ENCODE measurements at regions not wholly inside any gene's neighbourhood (a gene's known extent, or its start where the extent isn't known, plus 50 kb on each side); places are given as distances from the start of the nearest gene placed in this dataset.
A peak's percentile ranks its signal among the peaks of the same experiment; 100 is the strongest.

GRCh38 chr4:18252052-18252451 lies 230.5 kb upstream of the LCORL start:
- Histone ChIP-seq H3K4me3 (no peak overlapping the region), H3K27ac (no peak overlapping the region), H3K4me1 (no peaks in the 10 kb centered on the region), H3K9me3 (replicated peaks) (no peaks in the 10 kb centered on the region), H3K27me3 (no peaks in the 10 kb centered on the region), H3K36me3 (no peaks in the 10 kb centered on the region)
- no peak for DNase-seq

DNA sequence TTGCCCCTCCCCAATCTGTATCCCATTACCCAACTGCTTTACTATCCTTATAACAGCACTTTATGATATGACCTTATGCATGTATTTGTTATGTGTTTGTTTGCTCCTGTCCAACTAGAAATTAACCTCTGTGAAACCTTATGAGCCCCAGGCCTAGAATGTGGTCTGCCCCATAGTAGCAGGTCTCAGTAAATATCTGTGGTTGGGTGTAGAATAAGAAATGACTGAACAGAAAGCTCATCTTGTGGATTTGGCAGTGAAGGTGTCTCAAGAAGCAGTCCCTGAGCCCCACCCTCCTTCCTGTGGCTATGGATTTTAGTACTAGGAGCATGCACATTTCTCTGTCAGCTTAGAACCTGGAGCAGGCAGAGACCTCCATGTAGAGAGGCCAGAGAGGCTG lies 229.0 kb upstream of the LCORL start:
- Histone ChIP-seq H3K4me3 (no peak overlapping the region), H3K9me3 (replicated peaks) (no peaks in the 10 kb centered on the region)

DNA sequence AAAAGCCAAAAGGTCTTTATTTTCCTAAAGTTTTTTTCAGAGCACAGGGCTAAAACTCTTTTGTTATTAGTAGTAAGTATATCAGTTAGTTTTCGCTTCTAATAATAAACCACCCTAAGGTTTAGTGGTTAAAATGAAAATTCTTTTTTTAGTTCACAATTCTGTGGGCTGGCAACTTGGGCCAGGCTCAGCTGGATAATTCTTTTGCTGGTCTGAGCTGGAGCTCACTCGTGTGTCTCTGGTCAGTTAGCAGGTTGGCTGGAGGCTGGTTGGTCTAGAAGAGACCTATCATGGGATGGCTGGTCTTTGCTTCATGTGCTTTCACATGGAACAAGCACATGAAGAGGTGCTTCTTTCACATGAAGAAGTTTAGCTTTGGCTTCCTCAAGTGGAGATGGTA lies 227.1 kb upstream of the LCORL start:
- no peaks in the 10 kb centered on the region for H3K4me1 ChIP-seq
- H3K27me3 ChIP-seq: no peaks in the 10 kb centered on the region

More for the DNA sequence above, 229.0 kb upstream of the LCORL start:
- Histone ChIP-seq H3K27me3 (no peaks in the 10 kb centered on the region), H3K36me3 (no peaks in the 10 kb centered on the region), H3K4me1 (no peaks in the 10 kb centered on the region), H3K27ac (no peak overlapping the region)
- no peak for DNase-seq

GRCh38 chr4:18247189-18247588 lies 225.6 kb upstream of the LCORL start:
- Histone ChIP-seq H3K9me3 (replicated peaks) (no peaks in the 10 kb centered on the region), H3K27me3 (no peaks in the 10 kb centered on the region), H3K27ac (no peak overlapping the region), H3K4me1 (no peaks in the 10 kb centered on the region), H3K4me3 (no peak overlapping the region), H3K36me3 (no peaks in the 10 kb centered on the region)
- DNase-seq: no peak

More for the DNA sequence above, 227.1 kb upstream of the LCORL start:
- no peak overlapping the region for H3K4me3 ChIP-seq
- H3K9me3 ChIP-seq (replicated peaks): no peaks in the 10 kb centered on the region
- H3K27ac ChIP-seq: no peak overlapping the region
- DNase-seq: no peak
- no peaks in the 10 kb centered on the region for H3K36me3 ChIP-seq

GRCh38 chr4:18242919-18243693 lies 221.6 kb upstream of the LCORL start:
- no peaks in the 10 kb centered on the region for H3K36me3 ChIP-seq
- H3K9me3 ChIP-seq (replicated peaks): no peaks in the 10 kb centered on the region; the same call in 1 of the 2 replicates
- no peaks in the 10 kb centered on the region for H3K27me3 ChIP-seq
- no peaks in the 10 kb centered on the region for H3K4me1 ChIP-seq
- H3K27ac ChIP-seq: no peak overlapping the region
- H3K4me3 ChIP-seq: no peak overlapping the region
- no peak for DNase-seq

DNA sequence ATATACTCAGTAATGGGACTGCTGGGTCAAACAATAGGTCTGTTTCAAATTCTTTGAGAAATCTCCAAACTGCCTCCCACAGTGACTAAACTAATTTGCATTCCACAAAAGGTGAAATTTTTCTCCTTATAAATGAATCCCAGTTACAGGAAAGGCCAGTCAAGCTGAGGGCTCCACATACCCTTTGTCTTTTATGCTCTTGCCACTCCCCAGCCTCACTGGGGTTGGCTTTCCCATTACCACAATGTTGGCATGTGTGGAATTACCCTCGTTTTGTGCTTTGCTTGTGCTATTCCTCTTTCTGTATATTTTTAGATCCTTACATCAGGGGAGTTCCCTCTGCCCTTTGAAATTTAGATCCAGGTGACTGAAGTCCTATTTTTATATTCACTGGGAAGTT lies 220.2 kb upstream of the LCORL start:
- H3K36me3 ChIP-seq: no peaks in the 10 kb centered on the region
- no peak for DNase-seq
- no peaks in the 10 kb centered on the region; the same call in 1 of the 2 replicates for H3K9me3 ChIP-seq (replicated peaks)
- no peaks in the 10 kb centered on the region for H3K27me3 ChIP-seq
- H3K4me1 ChIP-seq: no peaks in the 10 kb centered on the region
- H3K4me3 ChIP-seq: no peak overlapping the region
- no peak overlapping the region for H3K27ac ChIP-seq

DNA sequence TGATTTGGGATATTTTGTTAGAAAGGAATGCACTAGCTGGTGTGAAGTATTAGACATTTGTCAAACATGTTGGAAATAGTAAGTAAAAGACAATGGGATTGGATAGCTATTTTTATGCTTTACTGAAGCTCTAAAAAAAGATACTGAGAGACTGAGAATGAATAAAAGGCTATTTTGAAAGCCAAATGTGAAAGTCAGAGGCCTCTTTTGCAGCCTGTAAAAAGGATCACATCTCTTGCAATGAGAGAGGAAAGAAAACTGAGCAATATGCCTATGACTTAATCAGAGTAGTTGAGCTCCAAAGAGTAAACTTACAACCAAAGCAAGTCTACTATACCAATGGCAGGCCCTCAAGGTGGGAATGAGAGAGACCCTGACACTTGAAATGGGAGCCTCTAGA lies 212.6 kb upstream of the LCORL start:
- no peak overlapping the region for H3K27ac ChIP-seq
- H3K36me3 ChIP-seq: no peaks in the 10 kb centered on the region
- H3K27me3 ChIP-seq: no peaks in the 10 kb centered on the region
- no peaks in the 10 kb centered on the region for H3K4me1 ChIP-seq
- no peaks in the 10 kb centered on the region for H3K9me3 ChIP-seq (replicated peaks)
- no peak for DNase-seq
- H3K4me3 ChIP-seq: no peak overlapping the region

DNA sequence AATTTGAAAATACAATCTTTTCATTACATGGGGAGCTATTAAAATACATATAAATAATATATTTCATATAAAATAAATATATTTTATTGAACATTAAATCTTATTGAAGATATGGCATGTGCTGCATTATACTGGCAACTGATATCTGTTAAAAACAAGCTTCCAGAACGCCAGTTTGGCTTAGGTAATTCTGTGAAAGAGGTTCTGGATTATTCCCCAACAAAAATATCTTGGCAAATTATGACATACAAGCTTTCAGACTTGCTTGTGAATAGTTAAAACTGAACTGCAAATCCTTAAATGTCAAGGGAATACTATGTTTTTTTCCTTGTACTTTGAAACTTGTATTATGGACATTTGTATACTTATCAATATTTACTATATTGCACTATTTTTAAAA lies 210.2 kb upstream of the LCORL start:
- Histone ChIP-seq H3K4me1 (no peaks in the 10 kb centered on the region), H3K9me3 (replicated peaks) (no peaks in the 10 kb centered on the region), H3K36me3 (no peaks in the 10 kb centered on the region), H3K27ac (no peak overlapping the region), H3K27me3 (no peaks in the 10 kb centered on the region), H3K4me3 (no peak overlapping the region)
- no peak for DNase-seq

DNA sequence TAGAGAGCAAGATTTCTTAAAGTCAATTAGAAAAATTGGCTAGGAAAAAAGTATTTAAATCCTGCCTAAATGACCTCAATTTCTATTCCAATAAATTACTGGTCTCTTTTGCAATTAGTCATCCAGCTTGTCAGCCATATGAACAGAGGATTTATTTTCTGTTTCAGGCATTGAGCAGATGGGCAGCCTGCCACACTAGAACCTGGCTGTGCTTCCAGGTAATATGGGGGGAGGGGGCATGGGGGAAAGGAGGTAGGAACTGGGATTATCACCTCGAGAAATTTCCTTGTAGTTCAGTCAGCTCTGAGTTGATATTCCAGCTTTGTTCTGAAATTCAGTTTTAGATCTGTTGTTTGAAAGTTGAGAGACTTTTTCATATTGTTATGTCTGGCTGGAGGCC lies 206.3 kb upstream of the LCORL start:
- H3K4me3 ChIP-seq: no peak overlapping the region
- no peaks in the 10 kb centered on the region for H3K36me3 ChIP-seq
- H3K27ac ChIP-seq: no peak overlapping the region
- no peaks in the 10 kb centered on the region for H3K9me3 ChIP-seq (replicated peaks)
- H3K4me1 ChIP-seq: no peaks in the 10 kb centered on the region
- no peaks in the 10 kb centered on the region for H3K27me3 ChIP-seq
- no peak for DNase-seq

- H3K36me3 ChIP-seq: no peaks in the 10 kb centered on the region
Observed at GRCh38 chr4:18214411-18215055, 193.0 kb upstream of the LCORL start.

DNA sequence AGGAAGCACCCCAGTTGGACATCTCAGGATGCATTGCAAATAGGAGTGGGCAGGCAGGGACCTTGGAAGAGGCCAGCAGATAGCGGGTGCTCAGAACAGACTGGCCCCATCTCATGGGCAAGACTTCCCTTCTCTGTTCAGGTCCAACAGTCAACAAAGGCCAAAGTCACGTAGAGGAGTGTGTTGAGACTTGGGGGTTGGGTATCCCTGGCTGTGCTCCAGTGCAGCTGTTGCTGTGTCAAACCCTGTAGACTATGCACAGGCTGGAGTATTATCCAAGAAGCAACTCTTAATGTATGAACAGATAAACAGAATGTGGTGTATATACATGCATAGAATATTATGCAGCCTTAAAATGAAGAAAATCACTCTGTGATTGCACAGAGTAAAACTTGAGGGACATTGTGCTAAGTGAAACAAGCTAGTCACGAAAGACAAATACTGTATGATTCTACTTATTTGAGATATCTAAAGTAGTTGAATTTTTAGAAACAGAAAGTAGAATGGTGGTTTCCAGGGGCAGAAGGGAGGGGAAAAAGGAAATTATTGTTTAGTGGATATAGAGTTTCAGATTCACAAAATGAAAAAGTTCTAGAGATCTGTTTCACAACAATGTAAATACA lies 192.1 kb upstream of the LCORL start:
- no peak overlapping the region for H3K27ac ChIP-seq
- no peaks in the 10 kb centered on the region for H3K4me1 ChIP-seq
- no peaks in the 10 kb centered on the region for H3K27me3 ChIP-seq
- no peaks in the 10 kb centered on the region for H3K9me3 ChIP-seq (replicated peaks)
- H3K36me3 ChIP-seq: no peaks in the 10 kb centered on the region
- DNase-seq: peak in 1 of 2 experiments; percentile 39
- no peak overlapping the region for H3K4me3 ChIP-seq

More at GRCh38 chr4:18214411-18215055, 193.0 kb upstream of the LCORL start:
- H3K4me1 ChIP-seq: no peaks in the 10 kb centered on the region
- H3K27ac ChIP-seq: no peak overlapping the region
- no peaks in the 10 kb centered on the region for H3K9me3 ChIP-seq (replicated peaks)
- no peak overlapping the region for H3K4me3 ChIP-seq
- DNase-seq: no peak
- H3K27me3 ChIP-seq: no peaks in the 10 kb centered on the region

- H3K9me3 ChIP-seq (replicated peaks): no peaks in the 10 kb centered on the region
- no peak for DNase-seq
- H3K36me3 ChIP-seq: no peaks in the 10 kb centered on the region
- no peaks in the 10 kb centered on the region for H3K4me1 ChIP-seq
- no peak overlapping the region for H3K4me3 ChIP-seq
- H3K27ac ChIP-seq: no peak overlapping the region
- no peaks in the 10 kb centered on the region for H3K27me3 ChIP-seq
Observed at GRCh38 chr4:18209448-18209847, 187.9 kb upstream of the LCORL start.

GRCh38 chr4:18203966-18204365 lies 182.4 kb upstream of the LCORL start:
- Histone ChIP-seq H3K9me3 (replicated peaks) (no peaks in the 10 kb centered on the region), H3K4me3 (no peak overlapping the region), H3K4me1 (no peaks in the 10 kb centered on the region), H3K27ac (no peak overlapping the region), H3K27me3 (no peaks in the 10 kb centered on the region), H3K36me3 (no peaks in the 10 kb centered on the region)
- no peak for DNase-seq

DNA sequence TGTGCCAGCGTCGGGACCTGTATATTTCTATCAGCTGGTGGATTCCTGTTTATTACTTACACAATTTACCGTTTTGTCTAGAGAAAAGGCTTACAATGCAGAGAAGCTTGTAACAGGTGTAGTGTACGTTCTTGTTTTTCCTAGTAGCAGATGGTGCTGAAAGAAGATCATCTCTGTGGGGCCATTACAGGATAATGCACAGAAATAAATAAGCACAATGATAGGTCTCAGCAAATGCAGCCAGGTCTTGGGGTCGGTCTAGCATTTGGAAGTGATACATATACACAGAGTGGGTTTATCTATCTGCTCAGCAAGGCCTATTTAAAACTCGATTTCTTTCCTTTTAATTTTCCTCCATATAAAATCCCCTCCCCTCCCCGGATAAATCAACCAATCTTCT lies 180.9 kb upstream of the LCORL start:
- no peaks in the 10 kb centered on the region for H3K36me3 ChIP-seq
- no peak for DNase-seq

DNA sequence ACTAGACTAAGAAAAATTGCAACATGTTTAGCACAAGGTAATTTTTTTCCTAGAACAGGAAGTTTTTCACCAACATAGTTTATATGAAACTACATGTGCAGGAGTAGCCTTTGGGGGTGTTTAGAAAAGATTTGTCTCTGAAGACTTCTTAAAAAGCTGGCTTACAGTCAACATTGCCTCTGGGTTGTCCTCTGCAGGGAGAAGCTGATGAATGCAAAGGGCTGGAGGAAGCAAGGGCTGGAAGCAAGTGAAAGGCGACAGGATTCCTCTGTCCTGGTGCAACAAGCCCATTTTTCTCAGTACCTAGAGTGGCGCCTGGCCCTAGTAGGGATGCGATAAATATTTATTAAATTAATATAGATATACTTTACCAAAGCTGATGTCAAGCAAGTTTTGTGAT lies 180.3 kb upstream of the LCORL start:
- H3K27me3 ChIP-seq: no peaks in the 10 kb centered on the region
- H3K36me3 ChIP-seq: no peaks in the 10 kb centered on the region
- H3K4me1 ChIP-seq: no peaks in the 10 kb centered on the region
- H3K9me3 ChIP-seq (replicated peaks): no peaks in the 10 kb centered on the region
- no peak overlapping the region for H3K27ac ChIP-seq
- no peak for DNase-seq
- no peak overlapping the region for H3K4me3 ChIP-seq

More for the DNA sequence above, 180.9 kb upstream of the LCORL start:
- Histone ChIP-seq H3K27me3 (no peaks in the 10 kb centered on the region), H3K4me3 (no peak overlapping the region), H3K4me1 (no peaks in the 10 kb centered on the region), H3K27ac (no peak overlapping the region), H3K9me3 (replicated peaks) (no peaks in the 10 kb centered on the region)

Measured in SJCRH30 (cell line).